Osteoblast (primary cell): ENCODE measurements at regions not wholly inside any gene's neighbourhood (a gene's known extent, or its start where the extent isn't known, plus 50 kb on each side); places are given as distances from the start of the nearest gene placed in this dataset.

ENCODE experiments used
- DNase-seq: peaks from one replicate; pipeline ENCODE4 v3.0.0; 2011; ENCODE audit warnings: low spot score, mixed read lengths; ENCODE audit not compliant: insufficient read length; ENCODE audit errors: missing footprints
- H2AFZ ChIP-seq: 2 replicates; pipeline ENCODE4 v1.6.0; 2011; ENCODE audit warnings: mild to moderate bottlenecking, low read length
- H3K27ac ChIP-seq: 2 replicates; pipeline ENCODE4 v1.5.1; 2011; ENCODE audit warnings: mild to moderate bottlenecking, low read depth, low read length, moderate library complexity
- H3K27me3 ChIP-seq: 2 replicates; pipeline ENCODE4 v1.6.0; 2012; ENCODE audit warnings: mild to moderate bottlenecking, control low read depth, inconsistent platforms, low read length, moderate library complexity; ENCODE audit not compliant: insufficient read depth
- H3K36me3 ChIP-seq: 2 replicates; pipeline ENCODE4 v1.5.1; 2011; ENCODE audit warnings: mild to moderate bottlenecking, low read length, control low read depth, moderate library complexity; ENCODE audit not compliant: insufficient read depth
- H3K4me1 ChIP-seq: 2 replicates; pipeline ENCODE4 v1.5.1; 2011; ENCODE audit warnings: mild to moderate bottlenecking, low read length, control low read depth, moderate library complexity; ENCODE audit not compliant: insufficient read depth
- H3K4me2 ChIP-seq: 2 replicates; pipeline ENCODE4 v1.6.0; 2011; ENCODE audit warnings: mild to moderate bottlenecking, low read length; ENCODE audit not compliant: insufficient read depth
- H3K4me3 ChIP-seq: fragments of 200-600 bp; sonication (generic); 3 replicates; pipeline ENCODE4 v1.5.1; 2012; ENCODE audit warnings: mild to moderate bottlenecking, low read length, inconsistent platforms; ENCODE audit not compliant: insufficient read depth
- H3K79me2 ChIP-seq: 2 replicates; pipeline ENCODE4 v1.6.0; 2012; ENCODE audit warnings: mild to moderate bottlenecking, low read length, control low read depth, inconsistent platforms; ENCODE audit not compliant: insufficient read depth
- H3K9me3 ChIP-seq: 2 replicates; pipeline ENCODE4 v1.5.1; 2011; ENCODE audit warnings: low read depth, low read length, control low read depth
- H4K20me1 ChIP-seq: 2 replicates; pipeline ENCODE4 v1.6.0; 2012; ENCODE audit warnings: mild to moderate bottlenecking, low read length, control low read depth; ENCODE audit not compliant: insufficient read depth
- TF ChIP-seq, protein P1 (sequence below): IDR thresholded peaks from 2 replicates; pipeline ENCODE4 v1.5.1; 2011; ENCODE audit warnings: mild to moderate bottlenecking, low read depth, low read length, moderate library complexity; ENCODE audit errors: extremely low read depth

DNA sequence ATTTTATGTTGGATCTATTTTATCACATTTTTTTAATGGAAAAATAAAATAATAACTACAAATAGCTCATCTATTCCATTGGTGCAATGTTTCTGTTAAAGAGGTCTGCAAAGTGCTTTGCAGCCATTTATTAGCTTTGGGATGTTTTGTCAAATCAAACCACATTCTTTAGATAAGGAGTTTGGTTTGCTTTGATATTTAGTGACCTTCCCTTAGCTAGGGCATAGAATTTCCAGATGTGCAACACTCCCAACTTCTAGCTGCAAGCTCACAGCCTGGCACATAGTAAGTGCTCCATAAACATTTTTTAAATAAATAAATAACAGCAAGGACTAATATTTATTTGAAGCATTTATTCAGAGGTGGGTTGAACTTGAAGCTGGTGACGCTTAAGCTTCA lies 80.4 kb upstream of the ARHGAP29 start:
- H3K4me1 ChIP-seq = peaks cover 15% of the 10 kb centered on the region
- no peaks in the 10 kb centered on the region for H3K79me2 ChIP-seq
- TF ChIP-seq, protein P1, sequence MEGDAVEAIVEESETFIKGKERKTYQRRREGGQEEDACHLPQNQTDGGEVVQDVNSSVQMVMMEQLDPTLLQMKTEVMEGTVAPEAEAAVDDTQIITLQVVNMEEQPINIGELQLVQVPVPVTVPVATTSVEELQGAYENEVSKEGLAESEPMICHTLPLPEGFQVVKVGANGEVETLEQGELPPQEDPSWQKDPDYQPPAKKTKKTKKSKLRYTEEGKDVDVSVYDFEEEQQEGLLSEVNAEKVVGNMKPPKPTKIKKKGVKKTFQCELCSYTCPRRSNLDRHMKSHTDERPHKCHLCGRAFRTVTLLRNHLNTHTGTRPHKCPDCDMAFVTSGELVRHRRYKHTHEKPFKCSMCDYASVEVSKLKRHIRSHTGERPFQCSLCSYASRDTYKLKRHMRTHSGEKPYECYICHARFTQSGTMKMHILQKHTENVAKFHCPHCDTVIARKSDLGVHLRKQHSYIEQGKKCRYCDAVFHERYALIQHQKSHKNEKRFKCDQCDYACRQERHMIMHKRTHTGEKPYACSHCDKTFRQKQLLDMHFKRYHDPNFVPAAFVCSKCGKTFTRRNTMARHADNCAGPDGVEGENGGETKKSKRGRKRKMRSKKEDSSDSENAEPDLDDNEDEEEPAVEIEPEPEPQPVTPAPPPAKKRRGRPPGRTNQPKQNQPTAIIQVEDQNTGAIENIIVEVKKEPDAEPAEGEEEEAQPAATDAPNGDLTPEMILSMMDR = no peak
- no peak overlapping the region for H3K27ac ChIP-seq
- H2AFZ ChIP-seq = no peak overlapping the region
- no peaks in the 10 kb centered on the region for H4K20me1 ChIP-seq
- no peaks in the 10 kb centered on the region for H3K36me3 ChIP-seq
- no peaks in the 10 kb centered on the region for H3K27me3 ChIP-seq
- no peak overlapping the region for H3K4me2 ChIP-seq
- DNase-seq = no peak
- H3K4me3 ChIP-seq = no peak overlapping the region
- no peaks in the 10 kb centered on the region for H3K9me3 ChIP-seq

DNA sequence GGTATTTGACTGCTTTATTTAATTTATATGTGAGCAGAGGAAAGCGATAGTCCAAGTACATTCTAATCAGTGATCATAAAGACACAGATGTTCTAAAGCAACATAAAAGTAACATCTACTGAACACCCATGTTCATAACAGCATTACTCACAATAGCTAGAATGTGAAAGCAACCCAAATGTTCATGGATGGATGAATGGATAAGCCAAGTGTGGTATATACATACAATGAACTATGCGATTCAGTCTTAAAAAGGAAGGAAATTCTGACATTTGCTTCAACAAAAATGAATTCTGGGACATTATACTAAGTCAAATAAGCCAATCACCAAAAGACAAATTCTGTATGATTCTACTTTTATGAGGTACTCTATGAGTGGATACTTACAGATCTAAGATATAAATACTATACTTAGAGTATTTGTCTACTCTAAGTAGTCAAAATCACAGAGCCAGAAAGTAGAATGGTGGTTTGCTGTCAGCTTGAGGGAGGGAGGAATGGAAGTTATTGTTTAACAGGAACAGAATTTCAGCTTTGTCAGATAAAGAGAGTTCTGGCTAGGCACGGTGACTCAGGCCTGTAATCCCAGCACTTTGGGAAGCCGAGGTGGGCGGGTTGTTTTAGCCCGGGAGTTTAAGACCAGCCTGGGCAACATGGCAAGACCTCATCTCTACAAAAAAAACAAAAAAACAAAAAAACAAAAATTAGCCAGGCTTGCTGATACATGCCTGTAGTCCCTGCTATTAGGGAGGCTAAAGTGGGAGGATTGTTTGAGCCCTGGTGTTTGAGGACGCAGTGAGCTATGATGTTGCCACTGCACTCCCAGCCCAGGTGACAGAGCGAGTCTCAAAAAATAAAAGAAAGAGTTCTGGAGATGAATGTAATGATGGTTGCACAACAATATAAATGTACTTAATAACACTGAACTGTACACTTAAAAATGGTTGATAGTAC lies 79.7 kb upstream of the ARHGAP29 start:
- H3K4me2 ChIP-seq = peak overlapping the region; percentile 15

GRCh38 chr1:94316183-94316582 lies 78.8 kb upstream of the ARHGAP29 start:
- Histone ChIP-seq H3K4me2 (no peak overlapping the region), H3K27me3 (no peaks in the 10 kb centered on the region), H3K79me2 (no peaks in the 10 kb centered on the region), H3K4me1 (peaks cover 13% of the 10 kb centered on the region), H2AFZ (no peak overlapping the region), H3K4me3 (no peak overlapping the region), H3K36me3 (no peaks in the 10 kb centered on the region), H3K9me3 (no peaks in the 10 kb centered on the region), H3K27ac (no peak overlapping the region), H4K20me1 (no peaks in the 10 kb centered on the region)
- TF ChIP-seq, protein P1 = no peak
- DNase-seq = no peak

More for the DNA sequence above, 79.7 kb upstream of the ARHGAP29 start:
- H4K20me1 ChIP-seq = no peaks in the 10 kb centered on the region
- H3K9me3 ChIP-seq = no peaks in the 10 kb centered on the region
- peak overlapping the region; percentile 11 for H3K27ac ChIP-seq
- no peaks in the 10 kb centered on the region for H3K79me2 ChIP-seq
- H2AFZ ChIP-seq = peak overlapping the region; percentile 45
- H3K27me3 ChIP-seq = no peaks in the 10 kb centered on the region
- no peak overlapping the region for H3K4me3 ChIP-seq
- no peaks in the 10 kb centered on the region for H3K36me3 ChIP-seq
- TF ChIP-seq, protein P1 = no peak
- H3K4me1 ChIP-seq = peaks cover 13% of the 10 kb centered on the region
- no peak for DNase-seq

- H3K4me3 ChIP-seq = no peak overlapping the region
- peak overlapping the region; percentile 32 for H2AFZ ChIP-seq
- no peak overlapping the region for H3K27ac ChIP-seq
- H3K36me3 ChIP-seq = no peaks in the 10 kb centered on the region
- H3K9me3 ChIP-seq = no peaks in the 10 kb centered on the region
- no peak for DNase-seq
- TF ChIP-seq, protein P1 = no peak
- H4K20me1 ChIP-seq = no peaks in the 10 kb centered on the region
- peaks cover 13% of the 10 kb centered on the region for H3K4me1 ChIP-seq
- no peak overlapping the region for H3K4me2 ChIP-seq
- H3K79me2 ChIP-seq = no peaks in the 10 kb centered on the region
- H3K27me3 ChIP-seq = no peaks in the 10 kb centered on the region
Measured at GRCh38 chr1:94315552-94316116, 78.2 kb upstream of the ARHGAP29 start.
